Fibroblast of skin of scalp (primary cell): ENCODE measurements at regions not wholly inside any gene's neighbourhood (a gene's known extent, or its start where the extent isn't known, plus 50 kb on each side); places are given as distances from the start of the nearest gene placed in this dataset.
"Not testable (repeated sequence)": the region's sequence is repeated elsewhere in the genome, so short reads cannot be mapped to it uniquely, and the experiment has no call there.

Experiments
- DNase-seq: peaks from one replicate; pipeline ENCODE4 v3.0.0-alpha.2; 2013

DNA sequence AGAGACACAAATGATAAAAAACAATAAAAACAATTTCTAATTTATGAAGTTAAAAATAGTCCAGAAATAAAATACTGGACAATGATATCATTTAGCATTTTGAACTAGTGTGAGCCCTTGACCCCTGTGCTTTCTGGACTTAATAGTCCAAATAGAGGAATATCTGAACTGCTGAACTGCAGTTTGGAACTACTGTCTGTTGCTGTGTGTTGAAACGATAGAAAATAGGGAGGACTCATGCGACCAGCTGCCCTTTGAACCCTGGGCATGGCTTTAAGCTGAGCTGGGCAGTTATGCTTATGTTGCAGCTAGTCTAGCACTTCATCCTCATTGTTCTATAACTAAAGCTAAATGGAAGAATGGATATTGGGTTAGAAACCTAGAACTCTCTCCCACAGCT lies 99.5 kb downstream of the FMR1NB start:
- no peak for DNase-seq

DNA sequence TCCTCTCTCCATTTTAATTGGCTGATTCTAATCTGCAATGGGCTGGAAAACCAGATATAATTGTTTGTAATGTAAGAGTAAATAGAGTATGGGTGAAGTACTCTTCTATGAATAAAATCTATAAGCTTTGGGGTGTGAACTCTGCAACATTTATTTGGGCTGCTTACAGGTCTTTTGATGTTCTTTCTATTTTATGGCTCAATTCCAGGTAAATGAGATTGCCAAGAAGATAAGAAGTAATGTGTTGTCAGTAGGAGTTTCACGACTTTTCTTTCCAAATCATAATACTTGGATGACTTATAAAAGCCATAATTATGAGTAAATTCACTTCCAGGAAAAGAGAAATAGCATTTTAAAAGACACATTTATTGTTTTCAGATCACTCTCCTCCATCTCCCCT lies 103.5 kb downstream of the FMR1NB start:
- no peak for DNase-seq

- no peak for DNase-seq
Measured at GRCh38 chrX:148120151-148120550, 139.0 kb downstream of the FMR1NB start.

DNA sequence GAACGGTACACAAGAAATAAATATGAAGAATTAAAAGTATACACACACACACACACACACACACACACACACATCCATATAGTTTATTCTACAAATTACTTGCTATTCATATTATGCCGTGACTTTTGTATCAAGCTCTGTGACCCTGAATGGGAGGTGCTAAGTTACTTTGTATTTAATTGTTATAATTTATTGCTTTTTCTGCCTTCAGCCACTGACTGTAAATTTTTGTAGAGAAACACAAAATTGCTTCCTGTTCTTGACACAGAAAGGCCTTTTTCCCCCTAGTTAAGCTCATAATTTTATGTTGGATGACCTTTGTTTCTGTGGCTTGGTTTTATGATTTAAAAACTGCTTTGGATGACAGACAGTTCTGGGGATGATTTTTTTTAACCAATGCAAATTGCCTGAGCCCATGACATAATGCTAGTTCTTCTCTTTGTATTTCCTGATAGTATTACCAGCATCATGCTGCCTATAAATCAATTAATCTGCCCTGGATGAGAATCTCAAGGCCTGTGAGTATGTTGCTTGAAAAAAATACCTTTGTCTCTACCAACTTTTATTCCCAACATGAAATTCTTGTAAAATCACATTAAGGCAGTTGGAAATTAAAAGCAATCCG lies 140.0 kb downstream of the FMR1NB start:
- no peak for DNase-seq

DNA sequence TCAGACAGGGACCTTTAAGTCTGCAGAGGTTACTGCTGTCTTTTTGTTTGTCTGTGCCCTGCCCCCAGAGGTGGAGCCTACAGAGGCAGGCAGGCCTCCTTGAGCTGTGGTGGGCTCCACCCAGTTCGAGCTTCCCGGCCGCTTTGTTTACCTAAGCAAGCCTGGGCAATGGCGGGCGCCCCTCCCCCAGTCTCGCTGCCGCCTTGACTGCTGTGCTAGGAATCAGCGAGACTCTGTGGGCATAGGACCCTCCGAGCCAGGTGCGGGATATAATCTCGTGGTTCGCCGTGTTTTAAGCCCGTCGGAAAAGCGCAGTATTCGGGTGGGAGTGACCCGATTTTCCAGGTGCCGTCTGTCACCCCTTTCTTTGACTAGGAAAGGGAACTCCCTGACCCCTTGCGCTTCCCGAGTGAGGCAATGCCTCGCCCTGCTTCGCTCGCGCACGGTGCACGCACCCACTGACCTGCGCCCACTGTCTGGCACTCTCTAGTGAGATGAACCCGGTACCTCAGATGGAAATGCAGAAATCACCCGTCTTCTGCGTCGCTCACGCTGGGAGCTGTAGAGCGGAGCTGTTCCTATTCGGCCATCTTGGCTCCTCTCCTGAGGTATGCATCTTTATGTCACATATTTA lies 147.9 kb downstream of the FMR1NB start:
- DNase-seq, result not testable (repeated sequence)

DNA sequence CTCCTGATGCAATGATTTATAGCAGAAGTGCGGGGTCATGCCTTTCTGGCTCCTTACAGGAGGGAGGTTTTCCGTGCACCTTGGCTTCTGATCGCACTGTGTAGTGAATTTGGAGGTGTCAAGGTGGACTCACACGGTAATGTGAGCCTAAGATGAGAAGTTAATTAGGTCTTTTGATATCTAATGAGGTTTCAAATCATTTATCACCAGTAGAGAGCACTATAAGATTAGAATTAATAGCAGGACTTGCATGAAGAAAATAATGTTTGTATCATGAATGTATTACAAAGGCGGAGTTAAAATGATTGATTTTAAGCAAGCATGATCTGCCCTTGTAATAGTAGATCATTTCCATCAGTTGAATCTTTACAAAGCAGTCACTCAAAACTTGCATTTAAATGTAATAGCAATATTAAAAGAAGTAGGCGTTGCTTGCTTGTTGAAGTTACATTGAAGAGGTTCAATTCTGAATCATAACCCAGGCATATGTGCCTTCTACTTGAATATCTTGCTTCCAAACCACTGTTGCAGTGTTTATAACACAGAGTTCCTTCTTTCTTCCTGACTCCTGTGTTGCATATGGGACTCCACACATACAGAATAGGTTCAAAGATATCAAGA lies 152.1 kb downstream of the FMR1NB start:
- peak; percentile 1 for DNase-seq

GRCh38 chrX:148134578-148134977 lies 153.4 kb downstream of the FMR1NB start:
- DNase-seq, result no peak

DNA sequence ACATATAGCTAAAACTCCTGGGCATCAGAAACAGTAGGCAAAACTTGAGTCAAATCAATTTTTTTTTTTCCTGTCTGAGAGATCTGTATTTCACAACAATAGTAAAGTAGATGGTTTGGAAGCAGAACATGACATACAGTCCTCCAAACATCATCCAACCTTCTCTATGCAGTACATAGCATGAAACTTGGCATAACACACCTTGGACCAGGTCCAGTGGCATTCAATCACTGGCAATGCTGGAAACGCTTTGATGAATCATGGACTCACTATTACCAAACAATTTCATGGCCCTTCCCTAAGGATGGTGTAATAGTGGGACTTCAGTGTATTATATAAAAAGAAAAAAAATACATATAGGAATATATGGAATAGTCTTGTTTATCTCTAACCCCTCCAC lies 154.6 kb downstream of the FMR1NB start:
- DNase-seq, result peak; percentile 15

DNA sequence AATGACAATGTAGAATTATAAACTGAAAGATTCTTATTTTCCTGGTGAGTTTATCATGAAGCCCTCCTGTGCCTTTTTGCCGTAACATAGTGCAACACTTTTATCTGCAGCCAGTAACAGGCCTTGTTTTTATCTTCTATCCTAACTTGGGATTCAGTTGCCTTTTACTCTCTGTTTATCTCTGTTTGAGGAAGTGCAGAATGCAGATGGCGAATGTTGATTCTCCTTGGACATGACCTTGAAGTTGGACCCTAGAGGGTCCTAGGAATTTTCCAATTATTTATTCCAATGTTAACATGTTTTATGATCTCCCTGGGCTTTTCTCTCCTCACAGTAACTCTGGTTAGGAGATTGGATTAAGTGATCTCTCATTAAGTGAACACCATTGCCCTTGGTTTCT lies 165.0 kb downstream of the FMR1NB start:
- DNase-seq, result no peak

DNA sequence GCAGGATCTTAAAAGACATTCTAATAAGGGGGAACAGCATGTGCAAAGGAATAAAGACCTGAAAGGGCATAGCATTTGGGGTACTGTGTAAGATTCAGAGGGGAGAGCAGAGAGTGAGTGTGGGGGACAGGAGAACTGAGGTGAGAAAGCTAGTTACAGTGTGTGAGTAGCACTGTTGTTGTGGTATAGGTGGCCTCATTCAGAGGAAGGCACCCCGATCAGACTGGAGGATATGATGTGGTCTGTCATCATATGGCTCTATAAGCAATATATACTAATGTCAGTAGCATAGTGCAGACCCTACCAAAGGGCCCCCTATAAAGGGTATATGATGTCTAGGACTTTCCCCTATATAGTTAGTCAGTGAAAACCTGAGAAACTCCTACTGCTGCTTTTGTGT lies 175.8 kb downstream of the FMR1NB start:
- no peak for DNase-seq

- DNase-seq, result no peak
Measured at GRCh38 chrX:148159796-148160195, 178.7 kb downstream of the FMR1NB start.

GRCh38 chrX:148161701-148162100 lies 180.6 kb downstream of the FMR1NB start:
- no peak for DNase-seq

- no peak for DNase-seq
Measured at GRCh38 chrX:148185631-148186030, 204.5 kb downstream of the FMR1NB start.

DNA sequence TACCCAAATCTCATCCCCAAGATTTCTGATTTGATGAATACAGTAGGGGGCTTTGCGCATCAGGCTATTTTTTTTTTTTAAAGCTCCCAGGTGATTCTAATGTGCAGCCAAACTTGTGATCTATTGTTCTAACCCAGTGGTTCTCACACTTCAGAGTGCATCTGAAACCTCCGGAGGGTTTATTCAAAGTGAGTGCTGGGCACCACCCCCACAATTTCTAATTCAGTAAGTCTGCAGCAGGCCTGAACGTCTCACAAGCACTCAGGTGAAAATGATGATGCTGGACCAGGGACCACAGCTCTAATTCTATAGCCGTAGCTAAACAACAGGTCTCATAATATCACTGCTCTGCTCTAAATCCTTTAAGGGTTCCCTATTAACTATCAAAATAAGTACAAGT lies 211.4 kb downstream of the FMR1NB start:
- no peak for DNase-seq

DNA sequence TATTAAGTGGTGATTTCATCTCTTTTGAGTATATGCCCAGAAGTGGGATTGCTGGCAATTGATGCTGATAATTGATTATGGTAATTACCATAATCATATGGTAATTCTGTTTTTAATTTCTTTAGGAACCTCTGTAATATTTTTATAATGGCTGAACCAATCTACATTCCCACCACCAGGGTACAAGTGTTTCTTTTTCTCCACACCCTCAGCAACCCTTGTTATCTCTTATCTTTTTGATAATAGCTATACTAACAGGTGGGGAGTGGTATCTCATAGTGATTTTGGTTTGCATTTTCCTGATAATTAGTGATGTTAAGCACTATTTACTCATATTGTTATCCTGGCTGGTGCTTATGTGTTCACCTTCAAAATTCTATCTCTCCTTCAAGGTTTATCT lies 212.6 kb downstream of the FMR1NB start:
- DNase-seq, result no peak

GRCh38 chrX:148203531-148203930 lies 222.4 kb downstream of the FMR1NB start:
- no peak for DNase-seq

GRCh38 chrX:148204195-148204594 lies 223.1 kb downstream of the FMR1NB start:
- no peak for DNase-seq

DNA sequence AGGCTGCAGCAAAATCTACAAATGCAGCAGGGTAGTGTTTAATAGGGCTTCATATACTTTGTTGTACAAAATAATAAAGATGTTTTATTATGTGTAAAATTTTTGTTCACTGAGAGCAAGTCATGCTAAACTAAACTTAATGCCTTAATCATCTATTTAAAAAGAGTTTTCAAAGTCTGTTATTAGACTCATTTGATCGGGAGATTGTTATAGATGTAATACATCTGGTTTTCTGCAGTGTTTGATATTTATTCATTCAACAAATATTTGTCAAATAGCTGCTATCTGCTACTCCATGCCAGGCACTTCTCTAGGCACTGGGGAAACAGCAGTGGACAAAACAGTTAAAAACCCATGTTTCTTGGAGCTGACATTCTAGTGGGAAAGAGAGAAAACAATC lies 233.6 kb downstream of the FMR1NB start:
- DNase-seq, result no peak

GRCh38 chrX:148215726-148216125 lies 234.6 kb downstream of the FMR1NB start:
- no peak for DNase-seq

DNA sequence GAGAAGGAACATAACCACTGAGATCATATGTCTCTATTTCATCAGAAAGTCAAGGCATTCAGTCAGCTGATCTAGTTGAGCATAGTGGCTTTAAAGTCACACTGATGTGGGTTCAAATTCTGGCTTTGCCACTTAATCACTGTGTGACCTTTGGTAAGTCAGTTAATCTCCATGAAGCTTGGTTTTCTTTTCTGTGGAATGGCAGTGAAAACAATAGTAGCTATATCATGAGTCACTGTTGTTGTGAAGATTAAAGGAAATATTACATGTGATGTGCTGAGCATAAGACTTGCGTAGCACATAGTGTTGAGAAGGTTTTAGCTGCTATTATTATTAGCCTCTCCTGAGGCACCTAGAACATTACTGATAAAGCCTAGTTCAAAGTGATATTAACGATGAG lies 242.2 kb downstream of the FMR1NB start:
- DNase-seq, result no peak

DNA sequence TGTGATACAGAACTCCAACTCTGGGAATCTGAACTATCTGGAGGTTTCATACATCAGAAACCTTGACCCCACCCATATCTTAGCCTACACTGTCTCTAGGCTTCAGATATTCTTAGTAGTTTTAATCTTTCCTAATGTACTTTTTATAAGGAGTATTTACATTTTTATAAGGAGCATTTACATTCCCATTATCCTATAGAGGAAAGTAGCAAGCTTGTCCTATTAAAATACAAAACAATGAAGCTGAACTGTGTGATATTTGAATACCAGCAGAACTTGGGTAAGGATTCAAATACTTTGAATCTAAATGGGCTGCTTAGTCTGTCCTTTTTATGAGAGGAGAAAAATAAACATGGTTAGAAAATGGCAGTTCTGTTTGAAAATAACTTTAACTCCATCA lies 247.4 kb downstream of the FMR1NB start:
- no peak for DNase-seq

- DNase-seq, result peak; percentile 7
Measured at GRCh38 chrX:148229801-148230303, 248.7 kb downstream of the FMR1NB start.

DNA sequence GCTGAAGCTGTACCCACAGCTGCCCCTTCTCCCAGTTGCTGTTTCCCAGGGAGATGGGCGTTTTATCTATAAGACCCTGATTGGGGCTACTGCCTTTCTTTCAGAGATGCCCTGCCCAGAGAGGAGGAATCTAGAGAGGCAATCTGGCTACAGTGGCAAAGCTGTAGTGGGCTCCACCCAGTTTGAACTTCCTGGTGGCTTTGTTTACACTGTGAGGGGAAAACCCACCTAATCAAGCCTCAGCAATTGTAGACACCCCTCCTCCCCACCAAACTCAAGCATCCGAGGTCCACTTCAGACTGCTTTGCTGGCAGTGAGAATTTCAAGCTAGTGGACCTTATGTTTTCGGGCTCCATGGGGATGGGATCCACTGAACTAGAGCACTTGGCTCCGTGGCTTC lies 240.4 kb upstream of the AFF2 start:
- DNase-seq, result no peak

GRCh38 chrX:148265829-148266228 lies 234.6 kb upstream of the AFF2 start:
- DNase-seq, result no peak
